ENCODE measurements at regions not wholly inside any gene's neighbourhood (a gene's known extent, or its start where the extent isn't known, plus 50 kb on each side); places are given as distances from the start of the nearest gene placed in this dataset.
"Not testable (repeated sequence)": the region's sequence is repeated elsewhere in the genome, so short reads cannot be mapped to it uniquely, and the experiment has no call there.

GRCh38 chr2:160584972-160585494, 91.4 kb upstream of the RBMS1 start:
- DNase-seq (ENCODE audit: low spot score): no peak

- DNase-seq (ENCODE audit: low spot score): no peak
These were observed 97.1 kb upstream of the RBMS1 start for GRCh38 chr2:160590664-160591063.

GRCh38 chr2:160592401-160592800, 98.8 kb upstream of the RBMS1 start:
- DNase-seq (ENCODE audit: low spot score): no peak

GRCh38 chr2:160592993-160593392, 99.4 kb upstream of the RBMS1 start:
- DNase-seq (ENCODE audit: low spot score): no peak

GRCh38 chr2:160596441-160596840, 102.8 kb upstream of the RBMS1 start:
- no peak for DNase-seq (ENCODE audit: low spot score)

GRCh38 chr2:160600437-160600836, 106.8 kb upstream of the RBMS1 start:
- not testable (repeated sequence) for DNase-seq (ENCODE audit: low spot score)

GRCh38 chr2:160602073-160602472, 108.5 kb upstream of the RBMS1 start:
- no peak for DNase-seq (ENCODE audit: low spot score)

- no peak for DNase-seq (ENCODE audit: low spot score)
These were observed 110.3 kb upstream of the RBMS1 start for GRCh38 chr2:160603771-160604510.

GRCh38 chr2:160606341-160606740, 112.7 kb upstream of the RBMS1 start:
- DNase-seq (ENCODE audit: low spot score): no peak

GRCh38 chr2:160608599-160608998, 115.0 kb upstream of the RBMS1 start:
- DNase-seq (ENCODE audit: low spot score): no peak

GRCh38 chr2:160609346-160609745, 115.7 kb upstream of the RBMS1 start:
- DNase-seq (ENCODE audit: low spot score): no peak

- no peak for DNase-seq (ENCODE audit: low spot score)
These were observed 116.4 kb upstream of the RBMS1 start for GRCh38 chr2:160610041-160610440.

- DNase-seq (ENCODE audit: low spot score): no peak
These were observed 118.8 kb upstream of the RBMS1 start for GRCh38 chr2:160612266-160612856.

- DNase-seq (ENCODE audit: low spot score): no peak
These were observed 120.0 kb upstream of the RBMS1 start for GRCh38 chr2:160613466-160614153.

- no peak for DNase-seq (ENCODE audit: low spot score)
These were observed 120.8 kb upstream of the RBMS1 start for GRCh38 chr2:160614391-160614790.

- no peak for DNase-seq (ENCODE audit: low spot score)
These were observed 122.1 kb upstream of the RBMS1 start for GRCh38 chr2:160615706-160616105.

- DNase-seq (ENCODE audit: low spot score): no peak
These were observed 122.5 kb upstream of the RBMS1 start for GRCh38 chr2:160616149-160616548.

- no peak for DNase-seq (ENCODE audit: low spot score)
These were observed 128.1 kb upstream of the RBMS1 start for GRCh38 chr2:160621748-160622147.

- DNase-seq (ENCODE audit: low spot score): not testable (repeated sequence)
These were observed 134.5 kb upstream of the RBMS1 start for GRCh38 chr2:160628020-160628637.

GRCh38 chr2:160628811-160629210, 135.2 kb upstream of the RBMS1 start:
- DNase-seq (ENCODE audit: low spot score): no peak

GRCh38 chr2:160630801-160631590, 137.4 kb upstream of the RBMS1 start:
- no peak for DNase-seq (ENCODE audit: low spot score)

All from globus pallidus (tissue), 1 donor.